RWPE1 (cell line): ENCODE measurements at regions not wholly inside any gene's neighbourhood (a gene's known extent, or its start where the extent isn't known, plus 50 kb on each side); places are given as distances from the start of the nearest gene placed in this dataset.

Source experiments
- CTCF ChIA-PET: fragments of 350-600 bp; sonication (Branson Sonifier 250); formaldehyde crosslinking; extraction: SDS; loops from one replicate; lab custom pipeline; 2021; lab: Yijun Ruan, JAX
- POLR2A ChIA-PET: fragments of 400-600 bp; formaldehyde crosslinking; extraction: SDS; loops from one replicate; lab custom pipeline; 2020; ENCODE audit warnings: antibody characterized with exemption; ENCODE audit not compliant: low non-redundant PET; lab: Yijun Ruan, JAX
- DNase-seq: peaks from one replicate; pipeline ENCODE4 v3.0.0; 2012; ENCODE audit warnings: low spot score
- H3K27ac ChIP-seq: fragments of 450-650 bp; 2 replicates; pipeline ENCODE4 v1.5.1; 2017
- CTCF ChIP-seq: fragments of 450-650 bp; conservative IDR thresholded peaks from 2 replicates; pipeline ENCODE4 v1.5.1; 2017; ENCODE audit warnings: low read depth, mild to moderate bottlenecking

GRCh38 chr4:79237851-79238250, 88.0 kb downstream of the NAA11 start:
- ChIA-PET POLR2A (no interaction called here), CTCF (no interaction called here)
- H3K27ac ChIP-seq = no peak overlapping the region
- no peak for DNase-seq
- TF ChIP-seq CTCF = no peak

GRCh38 chr4:79236785-79237184, 89.1 kb downstream of the NAA11 start:
- no peak for DNase-seq

GRCh38 chr4:79235095-79235494, 90.8 kb downstream of the NAA11 start:
- no peak for TF ChIP-seq CTCF
- DNase-seq = no peak
- ChIA-PET POLR2A (interaction anchor here (0.6 kb wide), 1 partner anchor 251 kb away, joined by 3 read pairs; no protein-coding TSS in a partner anchor), CTCF (no interaction called here)
- H3K27ac ChIP-seq = no peak overlapping the region

More at GRCh38 chr4:79236785-79237184, 89.1 kb downstream of the NAA11 start:
- H3K27ac ChIP-seq = no peak overlapping the region
- ChIA-PET POLR2A (no interaction called here), CTCF (no interaction called here)
- no peak for TF ChIP-seq CTCF

GRCh38 chr4:79233820-79234219, 92.0 kb downstream of the NAA11 start:
- ChIA-PET POLR2A (no interaction called here), CTCF (no interaction called here)
- no peak for DNase-seq
- H3K27ac ChIP-seq = no peak overlapping the region
- TF ChIP-seq CTCF = no peak

GRCh38 chr4:79232540-79232939, 93.3 kb downstream of the NAA11 start:
- no peak overlapping the region for H3K27ac ChIP-seq
- no peak for TF ChIP-seq CTCF
- ChIA-PET CTCF (no interaction called here), POLR2A (no interaction called here)
- no peak for DNase-seq

GRCh38 chr4:79227860-79228259, 98.0 kb downstream of the NAA11 start:
- no peak for DNase-seq

More at GRCh38 chr4:79227860-79228259, 98.0 kb downstream of the NAA11 start:
- no peak for TF ChIP-seq CTCF
- ChIA-PET CTCF (no interaction called here), POLR2A (no interaction called here)
- H3K27ac ChIP-seq = no peak overlapping the region
